ENCODE measurements at regions not wholly inside any gene's neighbourhood (a gene's known extent, or its start where the extent isn't known, plus 50 kb on each side); places are given as distances from the start of the nearest gene placed in this dataset.
A peak's percentile ranks its signal among the peaks of the same experiment; 100 is the strongest.

- Histone ChIP-seq H3K36me3 (ENCODE audit: control insufficient read depth, insufficient read depth, low read length, severe bottlenecking) (no peaks in the 10 kb centered on the region), H3K27me3 (replicated peaks; ENCODE audit: control insufficient read depth, insufficient read depth, low read length) (no peaks in the 10 kb centered on the region), H3K9me3 (ENCODE audit: control insufficient read depth, low read length) (no peaks in the 10 kb centered on the region), H3K4me1 (ENCODE audit: control insufficient read depth, insufficient read depth, low read length) (peaks cover 17% of the 10 kb centered on the region), H3K9ac (ENCODE audit: low read length) (no peak overlapping the region), H3K4me3 (ENCODE audit: low read length) (no peak overlapping the region)
- DNase-seq (ENCODE audit: low read depth) = no peak
Measured at GRCh38 chr18:77187189-77187588, 54.6 kb upstream of the MBP start.

GRCh38 chr18:77191071-77191751 lies 58.4 kb upstream of the GALR1 start:
- Histone ChIP-seq H3K36me3 (ENCODE audit: control insufficient read depth, insufficient read depth, low read length, severe bottlenecking) (no peaks in the 10 kb centered on the region), H3K27me3 (replicated peaks; ENCODE audit: control insufficient read depth, insufficient read depth, low read length) (no peaks in the 10 kb centered on the region), H3K9me3 (ENCODE audit: control insufficient read depth, low read length) (peaks cover 4% of the 10 kb centered on the region), H3K9ac (ENCODE audit: low read length) (no peak overlapping the region), H3K4me1 (ENCODE audit: control insufficient read depth, insufficient read depth, low read length) (peaks cover 17% of the 10 kb centered on the region), H3K4me3 (ENCODE audit: low read length) (no peak overlapping the region)
- DNase-seq (ENCODE audit: low read depth) = peak; percentile 70

DNA sequence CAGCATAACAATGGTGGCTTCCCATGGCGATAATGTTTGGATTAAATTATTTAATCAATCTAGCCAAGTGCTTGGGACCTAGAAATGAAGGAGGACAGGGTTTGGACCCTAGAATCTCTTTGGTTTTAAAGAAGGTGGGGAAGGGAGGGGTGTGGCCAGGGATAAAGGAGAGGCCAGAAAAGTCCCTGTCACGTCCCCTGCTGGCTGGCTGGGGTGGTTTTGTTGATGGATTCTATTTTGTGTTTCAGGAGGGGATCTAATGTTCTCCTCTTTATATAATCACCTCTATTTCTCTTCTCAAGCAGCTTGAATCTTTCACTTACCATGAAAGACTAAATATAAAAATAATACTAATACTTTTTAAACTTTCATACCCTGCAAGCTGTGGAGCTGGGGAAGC lies 52.6 kb upstream of the GALR1 start:
- Histone ChIP-seq H3K4me1 (ENCODE audit: control insufficient read depth, insufficient read depth, low read length) (peaks cover 22% of the 10 kb centered on the region), H3K4me3 (ENCODE audit: low read length) (no peak overlapping the region), H3K9ac (ENCODE audit: low read length) (no peak overlapping the region), H3K9me3 (ENCODE audit: control insufficient read depth, low read length) (peaks cover 4% of the 10 kb centered on the region), H3K36me3 (ENCODE audit: control insufficient read depth, insufficient read depth, low read length, severe bottlenecking) (no peaks in the 10 kb centered on the region), H3K27me3 (replicated peaks; ENCODE audit: control insufficient read depth, insufficient read depth, low read length) (no peaks in the 10 kb centered on the region)
- no peak for DNase-seq (ENCODE audit: low read depth)

- H3K4me1 ChIP-seq (ENCODE audit: control insufficient read depth, insufficient read depth, low read length) = peaks cover 21% of the 10 kb centered on the region
- H3K36me3 ChIP-seq (ENCODE audit: control insufficient read depth, insufficient read depth, low read length, severe bottlenecking) = no peaks in the 10 kb centered on the region
- H3K9me3 ChIP-seq (ENCODE audit: control insufficient read depth, low read length) = peaks cover 4% of the 10 kb centered on the region
- no peak for DNase-seq (ENCODE audit: low read depth)
- no peak overlapping the region for H3K9ac ChIP-seq (ENCODE audit: low read length)
- H3K4me3 ChIP-seq (ENCODE audit: low read length) = no peak overlapping the region
- no peaks in the 10 kb centered on the region for H3K27me3 ChIP-seq (replicated peaks; ENCODE audit: control insufficient read depth, insufficient read depth, low read length)
Measured at GRCh38 chr18:77198663-77199062, 51.0 kb upstream of the GALR1 start.

- no peak overlapping the region for H3K4me3 ChIP-seq (ENCODE audit: low read length)
- peaks cover 4% of the 10 kb centered on the region for H3K9me3 ChIP-seq (ENCODE audit: control insufficient read depth, low read length)
- H3K9ac ChIP-seq (ENCODE audit: low read length) = no peak overlapping the region
- H3K4me1 ChIP-seq (ENCODE audit: control insufficient read depth, insufficient read depth, low read length) = peaks cover 28% of the 10 kb centered on the region
- peak; percentile 28 for DNase-seq (ENCODE audit: low read depth)
- H3K36me3 ChIP-seq (ENCODE audit: control insufficient read depth, insufficient read depth, low read length, severe bottlenecking) = no peaks in the 10 kb centered on the region
- no peaks in the 10 kb centered on the region for H3K27me3 ChIP-seq (replicated peaks; ENCODE audit: control insufficient read depth, insufficient read depth, low read length)
Measured at GRCh38 chr18:77199707-77200106, 49.9 kb upstream of the GALR1 start.
